ENCODE measurements at regions not wholly inside any gene's neighbourhood (a gene's known extent, or its start where the extent isn't known, plus 50 kb on each side); places are given as distances from the start of the nearest gene placed in this dataset.

DNA sequence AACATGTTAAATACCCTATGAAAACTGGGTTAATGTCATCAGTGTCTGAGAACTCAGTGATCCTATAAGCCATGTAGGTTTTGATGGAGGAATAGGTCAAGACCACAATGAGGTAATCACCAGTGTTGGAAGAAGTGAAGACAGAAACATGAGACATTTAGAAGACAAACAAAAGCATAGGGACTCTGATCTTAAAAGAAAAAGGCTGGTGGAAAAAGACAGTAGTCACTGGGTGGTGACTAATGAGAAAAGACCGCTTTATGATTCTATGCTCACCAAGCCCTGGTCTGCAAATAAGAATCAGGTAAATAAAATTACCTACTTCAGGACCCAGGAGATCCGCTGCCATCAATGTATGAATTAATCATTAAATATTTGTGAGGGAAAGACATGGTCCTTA lies 271.9 kb downstream of the GPD2 start:
- Histone ChIP-seq H3K9me3 (ENCODE audit: low read length) (no peaks in the 10 kb centered on the region), H3K4me2 (ENCODE audit: low read length) (no peak overlapping the region), H3K27ac (ENCODE audit: low read depth, low read length, poor library complexity, severe bottlenecking) (no peak overlapping the region), H3K36me3 (ENCODE audit: insufficient read depth, low read length) (no peaks in the 10 kb centered on the region), H3K4me1 (ENCODE audit: insufficient read depth, low read length, poor library complexity, severe bottlenecking) (no peaks in the 10 kb centered on the region), H2AFZ (ENCODE audit: low read length) (no peak overlapping the region), H4K20me1 (ENCODE audit: insufficient read depth, low read length) (no peaks in the 10 kb centered on the region), H3K79me2 (ENCODE audit: insufficient read depth, low read depth, low read length) (no peaks in the 10 kb centered on the region), H3K4me3 (ENCODE audit: low read depth, low read length, poor library complexity, severe bottlenecking) (no peak overlapping the region), H3K9me2 (ENCODE audit: insufficient read depth, low read length) (no peaks in the 10 kb centered on the region)
- intact Hi-C loops (cut with micrococcal nuclease; ENCODE audit: unreplicated experiment) = no loop called here
- TF ChIP-seq, protein P1, sequence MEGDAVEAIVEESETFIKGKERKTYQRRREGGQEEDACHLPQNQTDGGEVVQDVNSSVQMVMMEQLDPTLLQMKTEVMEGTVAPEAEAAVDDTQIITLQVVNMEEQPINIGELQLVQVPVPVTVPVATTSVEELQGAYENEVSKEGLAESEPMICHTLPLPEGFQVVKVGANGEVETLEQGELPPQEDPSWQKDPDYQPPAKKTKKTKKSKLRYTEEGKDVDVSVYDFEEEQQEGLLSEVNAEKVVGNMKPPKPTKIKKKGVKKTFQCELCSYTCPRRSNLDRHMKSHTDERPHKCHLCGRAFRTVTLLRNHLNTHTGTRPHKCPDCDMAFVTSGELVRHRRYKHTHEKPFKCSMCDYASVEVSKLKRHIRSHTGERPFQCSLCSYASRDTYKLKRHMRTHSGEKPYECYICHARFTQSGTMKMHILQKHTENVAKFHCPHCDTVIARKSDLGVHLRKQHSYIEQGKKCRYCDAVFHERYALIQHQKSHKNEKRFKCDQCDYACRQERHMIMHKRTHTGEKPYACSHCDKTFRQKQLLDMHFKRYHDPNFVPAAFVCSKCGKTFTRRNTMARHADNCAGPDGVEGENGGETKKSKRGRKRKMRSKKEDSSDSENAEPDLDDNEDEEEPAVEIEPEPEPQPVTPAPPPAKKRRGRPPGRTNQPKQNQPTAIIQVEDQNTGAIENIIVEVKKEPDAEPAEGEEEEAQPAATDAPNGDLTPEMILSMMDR (conservative IDR thresholded peaks at IDR 0.05; ENCODE audit: low read length) = no peak
- TF ChIP-seq EZH2phosphoT487 (IDR thresholded peaks at IDR 0.05; ENCODE audit: borderline replicate concordance, low read depth, low read length) = no peak
- BruUV-seq (replicated peaks) = no TSS peak
- ChIA-PET CTCF (ENCODE audit: unreplicated experiment) (no interaction called here), POLR2A (no interaction called here)
- DNase-seq (ENCODE audit: low spot score) = no peak

GRCh38 chr2:156709091-156709490 lies 272.9 kb downstream of the GPD2 start:
- no peaks in the 10 kb centered on the region for H3K9me3 ChIP-seq (ENCODE audit: low read length)
- no TSS peak for BruUV-seq (replicated peaks)

DNA sequence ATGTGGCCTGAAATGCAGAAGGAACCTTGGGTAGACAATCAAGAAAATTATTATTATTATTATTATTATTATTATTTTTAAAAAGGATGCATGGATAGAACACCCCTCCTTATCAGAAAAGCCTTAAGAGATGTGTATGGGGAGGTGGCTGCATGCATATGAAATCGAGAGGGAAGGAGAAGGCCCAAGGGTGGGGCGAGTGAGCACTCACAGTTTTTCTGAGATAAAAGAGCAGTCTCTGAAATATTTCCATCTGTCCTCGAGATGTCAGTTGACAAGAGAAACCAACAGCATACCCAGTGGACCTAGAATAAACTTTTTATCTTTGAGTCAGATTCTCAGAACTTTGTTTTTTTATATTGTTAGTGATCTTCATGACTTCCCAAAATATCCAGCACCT lies 282.9 kb downstream of the GPD2 start:
- H3K4me1 ChIP-seq (ENCODE audit: insufficient read depth, low read length, poor library complexity, severe bottlenecking) = no peaks in the 10 kb centered on the region
- H2AFZ ChIP-seq (ENCODE audit: low read length) = no peak overlapping the region
- ChIA-PET POLR2A (no interaction called here), CTCF (ENCODE audit: unreplicated experiment) (no interaction called here)
- H3K9me3 ChIP-seq (ENCODE audit: low read length) = no peaks in the 10 kb centered on the region
- no peak overlapping the region for H3K4me2 ChIP-seq (ENCODE audit: low read length)
- H3K27ac ChIP-seq (ENCODE audit: low read depth, low read length, poor library complexity, severe bottlenecking) = no peak overlapping the region
- H4K20me1 ChIP-seq (ENCODE audit: insufficient read depth, low read length) = no peaks in the 10 kb centered on the region
- no peak for TF ChIP-seq EZH2phosphoT487 (IDR thresholded peaks at IDR 0.05; ENCODE audit: borderline replicate concordance, low read depth, low read length)
- TF ChIP-seq, protein P1 (conservative IDR thresholded peaks at IDR 0.05; ENCODE audit: low read length) = no peak
- H3K4me3 ChIP-seq (ENCODE audit: low read depth, low read length, poor library complexity, severe bottlenecking) = no peak overlapping the region
- DNase-seq (ENCODE audit: low spot score) = no peak
- H3K9me2 ChIP-seq (ENCODE audit: insufficient read depth, low read length) = no peaks in the 10 kb centered on the region
- no TSS peak for BruUV-seq (replicated peaks)
- H3K79me2 ChIP-seq (ENCODE audit: insufficient read depth, low read depth, low read length) = no peaks in the 10 kb centered on the region
- no peaks in the 10 kb centered on the region for H3K36me3 ChIP-seq (ENCODE audit: insufficient read depth, low read length)
- intact Hi-C loops (cut with micrococcal nuclease; ENCODE audit: unreplicated experiment) = no loop called here

More at GRCh38 chr2:156709091-156709490, 272.9 kb downstream of the GPD2 start:
- H3K4me1 ChIP-seq (ENCODE audit: insufficient read depth, low read length, poor library complexity, severe bottlenecking) = no peaks in the 10 kb centered on the region
- H3K4me3 ChIP-seq (ENCODE audit: low read depth, low read length, poor library complexity, severe bottlenecking) = no peak overlapping the region
- H3K9me2 ChIP-seq (ENCODE audit: insufficient read depth, low read length) = no peaks in the 10 kb centered on the region
- intact Hi-C loops (cut with micrococcal nuclease; ENCODE audit: unreplicated experiment) = no loop called here
- H2AFZ ChIP-seq (ENCODE audit: low read length) = no peak overlapping the region
- no peak overlapping the region for H3K4me2 ChIP-seq (ENCODE audit: low read length)
- ChIA-PET POLR2A (no interaction called here), CTCF (ENCODE audit: unreplicated experiment) (no interaction called here)
- no peaks in the 10 kb centered on the region for H3K36me3 ChIP-seq (ENCODE audit: insufficient read depth, low read length)
- H3K79me2 ChIP-seq (ENCODE audit: insufficient read depth, low read depth, low read length) = no peaks in the 10 kb centered on the region
- no peak for DNase-seq (ENCODE audit: low spot score)
- H3K27ac ChIP-seq (ENCODE audit: low read depth, low read length, poor library complexity, severe bottlenecking) = no peak overlapping the region
- TF ChIP-seq EZH2phosphoT487 (IDR thresholded peaks at IDR 0.05; ENCODE audit: borderline replicate concordance, low read depth, low read length) = no peak
- TF ChIP-seq, protein P1 (conservative IDR thresholded peaks at IDR 0.05; ENCODE audit: low read length) = no peak
- H4K20me1 ChIP-seq (ENCODE audit: insufficient read depth, low read length) = no peaks in the 10 kb centered on the region

All from OCI-LY7 (cell line).